NCI-H748 (cell line): ENCODE measurements at regions not wholly inside any gene's neighbourhood (a gene's known extent, or its start where the extent isn't known, plus 50 kb on each side); places are given as distances from the start of the nearest gene placed in this dataset.

Experiments used
- DNase-seq: peaks from one replicate; lab custom pipeline; 2025; ENCODE audit not compliant: unreplicated experiment; lab: John Stamatoyannopoulos, UW

DNA sequence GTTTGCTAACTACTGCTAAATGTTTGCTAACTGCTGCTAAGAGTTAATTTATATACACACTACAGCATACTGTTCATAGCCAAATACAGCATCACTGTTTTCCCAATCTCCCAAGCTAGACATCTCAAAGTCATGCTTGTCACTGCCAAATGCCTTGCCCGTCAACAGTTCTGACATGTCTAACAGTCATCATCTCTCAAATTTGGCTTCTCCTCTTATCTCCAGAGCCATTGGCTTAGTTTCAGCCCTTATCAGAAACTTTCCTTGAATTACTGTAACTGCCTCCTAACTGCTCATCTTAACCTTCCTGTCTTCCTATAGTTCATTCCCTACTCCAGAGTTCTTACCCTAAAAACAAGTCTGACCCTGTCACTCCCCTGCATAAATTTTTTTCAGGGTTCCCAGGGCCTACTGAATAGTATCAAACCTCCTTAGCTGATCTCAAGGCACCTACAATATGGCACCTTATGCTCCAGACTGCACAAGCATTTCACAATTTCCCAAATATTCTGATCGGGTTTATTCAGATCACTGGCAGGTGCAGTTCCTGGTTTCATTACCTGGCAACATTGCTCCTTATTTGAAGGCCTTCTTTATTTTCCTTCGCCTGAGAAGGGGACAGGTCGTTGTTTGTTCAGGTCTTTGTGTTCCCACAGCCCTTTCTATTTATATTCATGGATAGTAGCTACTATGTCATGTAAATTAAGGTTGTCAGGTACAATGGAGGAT lies 55.9 kb upstream of the ANKRD55 start:
- DNase-seq = peak; percentile 43

DNA sequence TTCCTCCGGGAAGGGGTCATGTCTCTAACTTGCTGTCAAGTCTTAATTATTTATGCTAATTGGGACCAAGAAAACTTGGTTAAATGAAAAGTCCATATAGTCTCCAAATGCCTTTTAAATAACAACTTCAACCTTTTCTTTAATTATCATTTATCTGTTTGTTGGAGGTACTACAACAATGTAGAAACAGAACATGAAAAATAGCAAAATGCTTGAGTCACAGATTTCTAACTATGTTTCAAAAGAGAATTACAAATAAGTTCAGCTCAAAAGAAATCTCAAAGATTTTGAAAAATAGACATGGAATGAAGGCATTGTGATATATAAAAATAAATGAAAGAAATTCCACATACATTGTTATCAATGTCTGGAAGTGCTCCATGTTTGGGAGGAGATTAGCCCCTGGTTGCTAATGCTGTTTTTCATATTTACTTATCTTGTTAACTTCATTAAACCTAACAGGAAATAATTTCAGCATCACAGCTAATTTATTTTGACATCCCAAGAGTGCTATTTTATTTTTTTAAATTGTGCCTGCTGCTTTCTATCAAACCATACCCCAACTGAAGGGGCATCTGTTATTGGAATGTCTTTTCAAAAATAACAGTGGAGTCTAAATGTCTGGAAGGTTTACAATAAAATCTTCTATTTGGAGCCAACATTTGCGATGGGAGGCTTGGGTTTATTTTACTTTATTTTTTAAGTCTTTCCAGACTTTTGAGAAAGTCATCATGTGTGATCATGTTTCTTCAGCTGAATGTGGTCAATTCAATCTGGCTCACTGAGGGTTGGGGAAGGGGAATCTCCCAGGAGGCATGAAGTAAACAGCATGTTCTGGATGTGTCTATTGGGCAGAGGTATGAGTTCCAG lies 53.1 kb upstream of the ANKRD55 start:
- no peak for DNase-seq

- DNase-seq = no peak
Observed at GRCh38 chr5:56282951-56283350, 49.8 kb upstream of the ANKRD55 start.
